IMR-90 (cell line): ENCODE measurements at regions not wholly inside any gene's neighbourhood (a gene's known extent, or its start where the extent isn't known, plus 50 kb on each side); places are given as distances from the start of the nearest gene placed in this dataset.

Experiments used
- ATAC-seq: fragments of 200-7000 bp; cut with Tn5 transposase; 2 replicates; pipeline ENCODE4 v1.9.1; 2020; ENCODE audit warnings: low read depth, mild to moderate bottlenecking, moderate library complexity
- BruUV-seq: library from RNA; stranded (reverse); fragments of 400-500 nt; replicated peaks from 2 replicates; lab custom pipeline; 2021; lab: Mats Ljungman, UMichigan
- CTCF ChIA-PET: fragments of 300-600 bp; formaldehyde crosslinking; extraction: SDS; loops from one replicate; lab custom pipeline; 2021; ENCODE audit warnings: antibody characterized with exemption; lab: Yijun Ruan, JAX
- POLR2A ChIA-PET: fragments of 300-600 bp; sonication (Branson Sonifier 250); formaldehyde crosslinking; loops from one replicate; lab custom pipeline; 2022; ENCODE audit warnings: antibody characterized with exemption; ENCODE audit not compliant: unreplicated experiment; lab: Charles Lee
- DNase-seq: peaks from one replicate; pipeline ENCODE4 v3.0.0; 2013
- H2AFZ ChIP-seq: replicated peaks from 2 replicates; pipeline ENCODE3; 2013; ENCODE audit warnings: low read length, mild to moderate bottlenecking; ENCODE audit not compliant: poor library complexity
- H2AK5ac ChIP-seq: 2 replicates; pipeline ENCODE4 v1.6.1; 2013; ENCODE audit warnings: low read depth, low read length, inconsistent platforms
- H2AK9ac ChIP-seq: replicated peaks from 2 replicates; pipeline ENCODE3; 2013; ENCODE audit warnings: mild to moderate bottlenecking, low read depth, low read length, moderate library complexity; ENCODE audit not compliant: poor library complexity
- H2BK120ac ChIP-seq: 2 replicates; pipeline ENCODE4 v1.6.1; 2013; ENCODE audit warnings: low read depth, low read length, inconsistent platforms
- H2BK15ac ChIP-seq: 3 replicates; pipeline ENCODE4 v1.6.1; 2013; ENCODE audit warnings: low read depth, low read length, inconsistent platforms
- H2BK20ac ChIP-seq: 2 replicates; pipeline ENCODE4 v1.6.1; 2013; ENCODE audit warnings: low read depth, mild to moderate bottlenecking, inconsistent platforms, low read length, moderate library complexity
- H2BK5ac ChIP-seq: 2 replicates; pipeline ENCODE4 v1.6.1; 2013; ENCODE audit warnings: mild to moderate bottlenecking, low read depth, low read length, inconsistent platforms; ENCODE audit not compliant: poor library complexity, severe bottlenecking
- H3K14ac ChIP-seq: replicated peaks from 2 replicates; pipeline ENCODE4 v1.6.1; 2013; ENCODE audit warnings: low read depth, low read length, inconsistent platforms
- H3K18ac ChIP-seq: 2 replicates; pipeline ENCODE4 v1.6.1; 2013; ENCODE audit warnings: low read depth, low read length, control low read depth
- H3K23ac ChIP-seq: 2 replicates; pipeline ENCODE4 v1.6.1; 2013; ENCODE audit warnings: low read depth, low read length, inconsistent platforms
- H3K27ac ChIP-seq: 2 replicates; pipeline ENCODE4 v1.5.1; 2013; ENCODE audit warnings: mild to moderate bottlenecking, control low read depth, low read length; ENCODE audit not compliant: insufficient read depth
- H3K27me3 ChIP-seq: 2 replicates; pipeline ENCODE4 v1.6.1; 2013; ENCODE audit warnings: low read length; ENCODE audit not compliant: control insufficient read depth, insufficient read depth
- H3K36me3 ChIP-seq: 2 replicates; pipeline ENCODE4 v1.6.1; 2013; ENCODE audit warnings: low read length, mixed read lengths; ENCODE audit not compliant: control insufficient read depth, insufficient read depth
- H3K4ac ChIP-seq: 2 replicates; pipeline ENCODE4 v1.6.1; 2013; ENCODE audit warnings: low read depth, low read length, inconsistent platforms
- H3K4me1 ChIP-seq: 2 replicates; pipeline ENCODE4 v1.6.1; 2013; ENCODE audit warnings: low read length, mixed read lengths; ENCODE audit not compliant: control insufficient read depth, insufficient read depth
- H3K4me2 ChIP-seq: 2 replicates; pipeline ENCODE4 v1.6.1; 2013; ENCODE audit warnings: low read depth, mild to moderate bottlenecking, control low read depth, low read length, moderate library complexity
- H3K4me3 ChIP-seq: 2 replicates; pipeline ENCODE4 v1.5.1; 2013; ENCODE audit warnings: low read depth, mild to moderate bottlenecking, control low read depth, low read length, moderate library complexity; ENCODE audit not compliant: insufficient read depth
- H3K56ac ChIP-seq: 2 replicates; pipeline ENCODE4 v1.6.1; 2013; ENCODE audit warnings: low read length, inconsistent platforms; ENCODE audit not compliant: insufficient read depth; ENCODE audit errors: extremely low read depth
- H3K79me1 ChIP-seq, 2 experiments: 2 replicates each; pipeline ENCODE4 v1.6.1; 2013; ENCODE audit warnings: low read length in 2 of 2, inconsistent platforms in 1 of 2, low read depth in 1 of 2
- H3K9ac ChIP-seq: 2 replicates; pipeline ENCODE4 v1.6.1; 2013; ENCODE audit warnings: low read depth, low read length, control low read depth
- H3K9me1 ChIP-seq: 2 replicates; pipeline ENCODE4 v1.6.1; 2013; ENCODE audit warnings: low read length, inconsistent platforms; ENCODE audit not compliant: insufficient read depth
- H3K9me3 ChIP-seq: 2 replicates; pipeline ENCODE4 v1.6.1; 2013; ENCODE audit warnings: low read length; ENCODE audit not compliant: control insufficient read depth, insufficient read depth
- H4K20me1 ChIP-seq: 2 replicates; pipeline ENCODE4 v1.6.1; 2013; ENCODE audit warnings: low read length, inconsistent platforms; ENCODE audit not compliant: insufficient read depth
- H4K5ac ChIP-seq: 2 replicates; pipeline ENCODE4 v1.6.1; 2013; ENCODE audit warnings: mild to moderate bottlenecking, low read depth, low read length, control low read depth
- H4K8ac ChIP-seq, 2 experiments: 2 replicates each; pipeline ENCODE4 v1.6.1; 2013; ENCODE audit warnings: low read depth in 2 of 2, low read length in 2 of 2, control low read depth in 1 of 2, inconsistent platforms in 1 of 2
- H4K91ac ChIP-seq: 2 replicates; pipeline ENCODE4 v1.6.1; 2013; ENCODE audit warnings: low read depth, low read length, inconsistent platforms; ENCODE audit not compliant: insufficient read depth
- BHLHE40 ChIP-seq: fragments of 150-350 bp; IDR thresholded peaks from 2 replicates; pipeline ENCODE4 v1.6.1; 2016; ENCODE audit warnings: mild to moderate bottlenecking, low read depth, low read length
- CEBPB ChIP-seq: IDR thresholded peaks from 2 replicates; pipeline ENCODE4 v1.6.1; 2012; ENCODE audit warnings: low read depth, low read length, improper control_type of control experiment
- CHD1 ChIP-seq: IDR thresholded peaks from 2 replicates; pipeline ENCODE4 v1.6.1; 2012; ENCODE audit warnings: low read depth, low read length, improper control_type of control experiment
- FOS ChIP-seq: fragments of 150-350 bp; IDR thresholded peaks from 2 replicates; pipeline ENCODE4 v1.6.1; 2016; ENCODE audit warnings: low read depth, low read length
- MAFK ChIP-seq: IDR thresholded peaks from 2 replicates; pipeline ENCODE4 v1.6.1; 2012; ENCODE audit warnings: low read depth, low read length, improper control_type of control experiment
- MAZ ChIP-seq: IDR thresholded peaks from 2 replicates; pipeline ENCODE4 v1.6.1; 2012; ENCODE audit warnings: low read depth, mild to moderate bottlenecking, low read length, improper control_type of control experiment, moderate library complexity, borderline replicate concordance
- NFE2L2 ChIP-seq: fragments of 150-350 bp; IDR thresholded peaks from 2 replicates; pipeline ENCODE4 v1.6.1; 2016; ENCODE audit warnings: low read depth, mild to moderate bottlenecking, low read length
- POLR2A ChIP-seq: IDR thresholded peaks from 2 replicates; pipeline ENCODE4 v1.6.1; 2012; ENCODE audit warnings: mild to moderate bottlenecking, low read depth, low read length
- RAD21 ChIP-seq: IDR thresholded peaks from 2 replicates; pipeline ENCODE4 v1.6.1; 2012; ENCODE audit warnings: low read length, improper control_type of control experiment
- RCOR1 ChIP-seq: IDR thresholded peaks from 2 replicates; pipeline ENCODE4 v1.6.1; 2012; ENCODE audit warnings: mild to moderate bottlenecking, low read length, improper control_type of control experiment; ENCODE audit not compliant: insufficient replicate concordance
- RFX5 ChIP-seq: IDR thresholded peaks from 2 replicates; pipeline ENCODE4 v1.8.0; 2012; ENCODE audit warnings: low read depth, mild to moderate bottlenecking, low read length, moderate library complexity
- SMC3 ChIP-seq: fragments of 150-350 bp; IDR thresholded peaks from 2 replicates; pipeline ENCODE4 v1.6.1; 2016; ENCODE audit warnings: low read depth, mild to moderate bottlenecking, antibody characterized with exemption, low read length, moderate library complexity
- WGBS, 2 experiments: methylation state at CpG; one replicate each; pipeline versions ENCODE4 v1.1.5 to v1.1.7; 2013; ENCODE audit warnings: missing lambda C conversion rate in 2 of 2; ENCODE audit not compliant: insufficient read length in 1 of 2; ENCODE audit errors: extremely low coverage in 2 of 2; 5-methylcytosine and 5-hydroxymethylcytosine counted together
- dilution Hi-C: fragments of 300-500 bp; cut with HindIII; formaldehyde crosslinking; loops from one replicate; pipeline ENCODE4 v1.14.3; 2018; ENCODE audit warnings: low sequenced_read_pairs; ENCODE audit not compliant: unreplicated experiment
- in situ Hi-C: fragments of 300-500 bp; cut with MboI; formaldehyde crosslinking; loops from 3 replicates; pipeline ENCODE4 v1.14.3; 2019; ENCODE audit warnings: low sequenced_read_pairs, inconsistent platforms, mixed read lengths
- intact Hi-C: fragments of 100-400 bp; cut with micrococcal nuclease; formaldehyde crosslinking; loops from 2 replicates; pipeline ENCODE4 v1.10.0; 2022
- TF ChIP-seq, protein P1 (sequence below): conservative IDR thresholded peaks from 2 replicates; pipeline ENCODE4 v1.5.1; 2012; ENCODE audit warnings: mild to moderate bottlenecking, low read depth, low read length, improper control_type of control experiment
- TF ChIP-seq, protein P2 (sequence below): fragments of 150-350 bp; IDR thresholded peaks from 2 replicates; pipeline ENCODE4 v1.6.1; 2017; ENCODE audit warnings: mild to moderate bottlenecking, antibody characterized with exemption, low read length, low read depth

GRCh38 chr7:81430150-81430549, 339.7 kb downstream of the HGF start:
- no peaks in the 10 kb centered on the region for H3K27me3 ChIP-seq
- no peaks in the 10 kb centered on the region for H3K9me1 ChIP-seq
- no peak for TF ChIP-seq SMC3
- TF ChIP-seq NFE2L2 = no peak
- no peak for TF ChIP-seq BHLHE40
- no peak for TF ChIP-seq CHD1
- no peak for TF ChIP-seq CEBPB
- TF ChIP-seq, protein P1, sequence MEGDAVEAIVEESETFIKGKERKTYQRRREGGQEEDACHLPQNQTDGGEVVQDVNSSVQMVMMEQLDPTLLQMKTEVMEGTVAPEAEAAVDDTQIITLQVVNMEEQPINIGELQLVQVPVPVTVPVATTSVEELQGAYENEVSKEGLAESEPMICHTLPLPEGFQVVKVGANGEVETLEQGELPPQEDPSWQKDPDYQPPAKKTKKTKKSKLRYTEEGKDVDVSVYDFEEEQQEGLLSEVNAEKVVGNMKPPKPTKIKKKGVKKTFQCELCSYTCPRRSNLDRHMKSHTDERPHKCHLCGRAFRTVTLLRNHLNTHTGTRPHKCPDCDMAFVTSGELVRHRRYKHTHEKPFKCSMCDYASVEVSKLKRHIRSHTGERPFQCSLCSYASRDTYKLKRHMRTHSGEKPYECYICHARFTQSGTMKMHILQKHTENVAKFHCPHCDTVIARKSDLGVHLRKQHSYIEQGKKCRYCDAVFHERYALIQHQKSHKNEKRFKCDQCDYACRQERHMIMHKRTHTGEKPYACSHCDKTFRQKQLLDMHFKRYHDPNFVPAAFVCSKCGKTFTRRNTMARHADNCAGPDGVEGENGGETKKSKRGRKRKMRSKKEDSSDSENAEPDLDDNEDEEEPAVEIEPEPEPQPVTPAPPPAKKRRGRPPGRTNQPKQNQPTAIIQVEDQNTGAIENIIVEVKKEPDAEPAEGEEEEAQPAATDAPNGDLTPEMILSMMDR = no peak
- TF ChIP-seq MAFK = no peak
- TF ChIP-seq RCOR1 = no peak
- no peak for TF ChIP-seq POLR2A
- TF ChIP-seq RAD21 = no peak
- no peak for TF ChIP-seq FOS
- TF ChIP-seq, protein P2, sequence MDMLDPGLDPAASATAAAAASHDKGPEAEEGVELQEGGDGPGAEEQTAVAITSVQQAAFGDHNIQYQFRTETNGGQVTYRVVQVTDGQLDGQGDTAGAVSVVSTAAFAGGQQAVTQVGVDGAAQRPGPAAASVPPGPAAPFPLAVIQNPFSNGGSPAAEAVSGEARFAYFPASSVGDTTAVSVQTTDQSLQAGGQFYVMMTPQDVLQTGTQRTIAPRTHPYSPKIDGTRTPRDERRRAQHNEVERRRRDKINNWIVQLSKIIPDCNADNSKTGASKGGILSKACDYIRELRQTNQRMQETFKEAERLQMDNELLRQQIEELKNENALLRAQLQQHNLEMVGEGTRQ = no peak
- TF ChIP-seq MAZ = no peak
- no peak for TF ChIP-seq RFX5
- H4K91ac ChIP-seq = no peak overlapping the region
- no peak overlapping the region for H2AK5ac ChIP-seq
- H3K9ac ChIP-seq = no peak overlapping the region
- no peak overlapping the region for H3K4me3 ChIP-seq
- in situ Hi-C loops = loop anchor here (10.0 kb wide), 1 partner anchor 155 kb away; no protein-coding TSS in a partner anchor
- H3K4ac ChIP-seq = no peak overlapping the region
- CTCF ChIA-PET = interaction anchor here (0.8 to 1.4 kb wide), 2 partner anchors 17 to 519 kb away, joined by 3 to 5 read pairs; no protein-coding TSS in a partner anchor
- no peak for ATAC-seq
- no peak overlapping the region for H2BK5ac ChIP-seq
- 100% methylated on average over 1 of the region's 6 CpGs; no CpG with 5 or more reads in 1 of the 2 experiments for WGBS, 2 experiments
- no peak overlapping the region for H2BK120ac ChIP-seq
- dilution Hi-C loops = no loop called here
- no TSS peak for BruUV-seq
- POLR2A ChIA-PET = no interaction called here
- H4K20me1 ChIP-seq = no peaks in the 10 kb centered on the region
- H2AK9ac ChIP-seq = no peak overlapping the region
- no peak overlapping the region for H4K8ac ChIP-seq
- H3K9me3 ChIP-seq = no peaks in the 10 kb centered on the region
- H3K4me1 ChIP-seq = no peaks in the 10 kb centered on the region
- no peak overlapping the region for H3K56ac ChIP-seq
- no peak for DNase-seq
- H2AFZ ChIP-seq = no peak overlapping the region
- H3K23ac ChIP-seq = no peak overlapping the region
- H3K18ac ChIP-seq = no peak overlapping the region
- no peak overlapping the region for H2BK15ac ChIP-seq
- no peak overlapping the region for H3K4me2 ChIP-seq
- H2BK20ac ChIP-seq = no peak overlapping the region
- H3K27ac ChIP-seq = no peak overlapping the region
- no peak overlapping the region for H4K5ac ChIP-seq
- intact Hi-C loops = no loop called here
- H3K14ac ChIP-seq = no peak overlapping the region
- no peaks in the 10 kb centered on the region for H3K79me1 ChIP-seq
- H3K36me3 ChIP-seq = no peaks in the 10 kb centered on the region
